Colonic mucosa (tissue), 4 donors: ENCODE measurements at regions not wholly inside any gene's neighbourhood (a gene's known extent, or its start where the extent isn't known, plus 50 kb on each side); places are given as distances from the start of the nearest gene placed in this dataset.
"Not testable (repeated sequence)": the region's sequence is repeated elsewhere in the genome, so short reads cannot be mapped to it uniquely, and the experiment has no call there.

Source experiments
- DNase-seq: peaks from one replicate; pipeline ENCODE4 v3.0.0-alpha.2; 2020
- H3K27ac ChIP-seq: fragments of 200-600 bp; one replicate; pipeline ENCODE4 v1.8.0; 2021
- H3K27me3 ChIP-seq: fragments of 200-600 bp; one replicate; pipeline ENCODE4 v1.8.0; 2021
- H3K36me3 ChIP-seq: fragments of 200-600 bp; one replicate; pipeline ENCODE4 v1.8.0; 2021
- H3K4me1 ChIP-seq: fragments of 200-600 bp; one replicate; pipeline ENCODE4 v1.8.0; 2021; ENCODE audit warnings: mild to moderate bottlenecking
- H3K4me3 ChIP-seq: fragments of 200-600 bp; one replicate; pipeline ENCODE4 v1.8.0; 2021
- H3K9ac ChIP-seq, 2 donors: one replicate each; pipeline ENCODE4 v1.7.0; 2013; ENCODE audit warnings: control low read depth in 2 of 2, low read depth in 2 of 2, low read length in 2 of 2
- H3K9me3 ChIP-seq: fragments of 200-600 bp; one replicate; pipeline ENCODE4 v1.8.0; 2021
- CTCF ChIP-seq: fragments of 200-600 bp; IDR thresholded peaks from one replicate; pipeline ENCODE4 v1.8.0; 2022; ENCODE audit warnings: antibody characterized with exemption, mild to moderate bottlenecking
- intact Hi-C: fragments of 100-400 bp; cut with DNase I; formaldehyde crosslinking; loops from one replicate; pipeline ENCODE4 v1.14.1; 2022
- donor health status: healthy.
- donor health status: DM: no; HTN: no; CAD: no.
- donor health status: DM: no; HTN: no; CAD: no.

GRCh38 chr13:91245288-91245687 is 102.2 kb upstream of the MIR17HG start:
- Histone ChIP-seq H3K27me3 (no peaks in the 10 kb centered on the region), H3K27ac (no peak overlapping the region), H3K4me3 (no peak overlapping the region), H3K36me3 (no peaks in the 10 kb centered on the region), H3K4me1 (no peaks in the 10 kb centered on the region), H3K9me3 (no peaks in the 10 kb centered on the region), H3K9ac (no peak overlapping the region)
- DNase-seq: no peak
- TF ChIP-seq CTCF: no peak
- intact Hi-C loops: loop anchor here (5.0 kb wide), 1 partner anchor 108 kb away; no protein-coding TSS in a partner anchor

DNA sequence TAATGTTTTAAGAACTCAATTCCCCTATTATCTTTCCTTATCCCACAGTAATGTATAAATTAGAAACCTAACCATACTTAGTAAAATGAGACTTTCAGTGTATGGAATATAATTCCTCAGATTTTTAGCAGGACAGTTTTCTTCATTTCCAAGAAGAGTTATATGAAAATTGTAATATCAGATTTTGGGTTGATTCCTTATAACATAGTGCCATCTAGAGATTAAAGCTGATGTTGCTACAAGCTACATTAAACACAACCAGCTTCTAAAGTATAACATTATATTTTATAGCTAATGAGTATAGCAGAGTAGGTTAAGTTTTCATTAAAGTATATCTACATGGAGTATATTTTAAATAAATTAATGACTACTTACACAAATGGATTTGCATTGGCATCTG is 99.7 kb upstream of the MIR17HG start:
- no peak for TF ChIP-seq CTCF
- H3K27ac ChIP-seq: no peak overlapping the region
- H3K4me1 ChIP-seq: no peaks in the 10 kb centered on the region
- H3K9ac ChIP-seq: no peak overlapping the region
- no peaks in the 10 kb centered on the region for H3K36me3 ChIP-seq
- H3K4me3 ChIP-seq: no peak overlapping the region
- H3K9me3 ChIP-seq: no peaks in the 10 kb centered on the region
- no peak for DNase-seq
- intact Hi-C loops: loop anchor here (5.0 kb wide), 1 partner anchor 110 kb away; no protein-coding TSS in a partner anchor
- no peaks in the 10 kb centered on the region for H3K27me3 ChIP-seq

GRCh38 chr13:91248249-91248648 is 99.2 kb upstream of the MIR17HG start:
- H3K36me3 ChIP-seq: no peaks in the 10 kb centered on the region
- no peak for DNase-seq
- H3K4me1 ChIP-seq: no peaks in the 10 kb centered on the region
- H3K27me3 ChIP-seq: no peaks in the 10 kb centered on the region
- no peak for TF ChIP-seq CTCF
- no peaks in the 10 kb centered on the region for H3K9me3 ChIP-seq
- H3K27ac ChIP-seq: no peak overlapping the region
- intact Hi-C loops: loop anchor here (5.0 kb wide), 1 partner anchor 111 kb away; no protein-coding TSS in a partner anchor
- no peak overlapping the region for H3K9ac ChIP-seq
- H3K4me3 ChIP-seq: no peak overlapping the region

GRCh38 chr13:91249370-91249769 is 98.1 kb upstream of the MIR17HG start:
- Histone ChIP-seq H3K27me3 (no peaks in the 10 kb centered on the region), H3K9me3 (no peaks in the 10 kb centered on the region), H3K9ac (no peak overlapping the region), H3K27ac (no peak overlapping the region), H3K36me3 (no peaks in the 10 kb centered on the region), H3K4me3 (no peak overlapping the region), H3K4me1 (no peaks in the 10 kb centered on the region)
- no peak for DNase-seq
- intact Hi-C loops: loop anchor here (5.0 kb wide), 1 partner anchor 112 kb away; no protein-coding TSS in a partner anchor
- no peak for TF ChIP-seq CTCF

DNA sequence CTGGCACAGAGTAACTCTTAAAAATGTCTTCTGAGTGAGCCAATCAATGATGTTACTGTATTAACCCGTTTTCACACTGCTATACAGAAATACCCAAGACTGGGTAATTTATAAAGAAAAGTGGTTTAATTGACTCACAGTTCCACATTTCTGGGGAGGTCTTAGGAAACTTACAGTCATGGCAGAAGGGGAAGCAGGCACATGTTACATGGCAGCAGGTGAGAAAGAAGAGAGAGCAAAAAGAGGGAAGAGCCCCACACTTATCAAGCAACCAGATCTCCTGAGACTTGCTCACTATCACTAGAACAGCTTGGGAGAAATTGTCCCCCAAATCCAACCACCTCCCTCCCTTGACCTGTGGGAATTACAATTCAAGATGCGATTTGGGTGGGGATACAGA is 97.6 kb upstream of the MIR17HG start:
- Histone ChIP-seq H3K36me3 (no peaks in the 10 kb centered on the region), H3K4me3 (no peak overlapping the region), H3K27ac (no peak overlapping the region), H3K9me3 (no peaks in the 10 kb centered on the region), H3K4me1 (no peaks in the 10 kb centered on the region), H3K9ac (no peak overlapping the region), H3K27me3 (no peaks in the 10 kb centered on the region)
- intact Hi-C loops: loop anchor here (5.0 kb wide), 1 partner anchor 113 kb away; no protein-coding TSS in a partner anchor
- DNase-seq: no peak
- no peak for TF ChIP-seq CTCF

GRCh38 chr13:91251573-91251972 is 95.9 kb upstream of the MIR17HG start:
- H3K9ac ChIP-seq, H3K36me3 ChIP-seq, H3K4me3 ChIP-seq, H3K27me3 ChIP-seq, H3K4me1 ChIP-seq, H3K27ac ChIP-seq, H3K9me3 ChIP-seq, DNase-seq, intact Hi-C loops: not testable (repeated sequence)
